ENCODE measurements at regions not wholly inside any gene's neighbourhood (a gene's known extent, or its start where the extent isn't known, plus 50 kb on each side); places are given as distances from the start of the nearest gene placed in this dataset.

GRCh38 chrX:28225513-28225912 lies 244.3 kb upstream of the DCAF8L1 start:
- Histone ChIP-seq H3K23ac (ENCODE audit: low read length in 2 of 2) (no peak overlapping the region), H3K4ac (ENCODE audit: low read depth in 1 of 2, low read length in 2 of 2) (no peak overlapping the region)

GRCh38 chrX:28223991-28224390 lies 242.7 kb upstream of the DCAF8L1 start:
- Histone ChIP-seq H3K9me3 (ENCODE audit: control insufficient read depth, low read length) (no peaks in the 10 kb centered on the region), H4K91ac (ENCODE audit: low read length) (no peak overlapping the region), H3K9ac (ENCODE audit: low read length) (no peak overlapping the region), H4K8ac (ENCODE audit: low read length) (no peak overlapping the region), H2BK12ac (ENCODE audit: low read length in 2 of 2) (no peak overlapping the region), H3K79me1 (replicated peaks; ENCODE audit: low read length, poor library complexity, severe bottlenecking) (no peaks in the 10 kb centered on the region), H3K27me3 (ENCODE audit: control insufficient read depth in 1 of 2, insufficient read depth in 1 of 2, low read length in 2 of 2) (no peaks in the 10 kb centered on the region), H2BK15ac (ENCODE audit: low read depth, poor library complexity, severe bottlenecking) (no peak overlapping the region), H3K14ac (ENCODE audit: low read length in 2 of 2) (no peak overlapping the region), H2BK5ac (ENCODE audit: low read depth, low read length, poor library complexity, severe bottlenecking) (no peak overlapping the region), H3K23ac (ENCODE audit: low read length in 2 of 2) (no peak overlapping the region), H3K4me1 (ENCODE audit: control insufficient read depth, insufficient read depth, low read depth, low read length) (no peaks in the 10 kb centered on the region), H3K36me3 (ENCODE audit: control insufficient read depth in 1 of 2, insufficient read depth in 2 of 2, low read depth in 1 of 2, low read length in 2 of 2) (no peaks in the 10 kb centered on the region), H3K27ac (ENCODE audit: low read length, poor library complexity, severe bottlenecking) (no peak overlapping the region), H3K4me2 (ENCODE audit: low read length, poor library complexity, severe bottlenecking) (no peak overlapping the region), H2AFZ (ENCODE audit: low read depth, low read length) (no peak overlapping the region), H3K4ac (ENCODE audit: low read depth in 1 of 2, low read length in 2 of 2) (no peak overlapping the region), H2AK5ac (ENCODE audit: low read length, severe bottlenecking) (no peak overlapping the region), H3K18ac (ENCODE audit: low read depth in 1 of 2, low read length in 2 of 2) (no peak overlapping the region), H2BK120ac (ENCODE audit: low read depth, low read length) (no peak overlapping the region), H3K4me3 (ENCODE audit: insufficient read depth in 1 of 2, low read depth in 1 of 2, low read length in 2 of 2) (no peak overlapping the region)
- DNase-seq: no peak
- no CpG with 5 or more reads among the region's 3 CpGs for WGBS

More at GRCh38 chrX:28225513-28225912, 244.3 kb upstream of the DCAF8L1 start:
- Histone ChIP-seq H2BK12ac (ENCODE audit: low read length in 2 of 2) (no peak overlapping the region), H3K9ac (ENCODE audit: low read length) (no peak overlapping the region), H3K18ac (ENCODE audit: low read depth in 1 of 2, low read length in 2 of 2) (no peak overlapping the region), H3K36me3 (ENCODE audit: control insufficient read depth in 1 of 2, insufficient read depth in 2 of 2, low read depth in 1 of 2, low read length in 2 of 2) (no peaks in the 10 kb centered on the region), H2BK120ac (ENCODE audit: low read depth, low read length) (no peak overlapping the region), H3K4me3 (ENCODE audit: insufficient read depth in 1 of 2, low read depth in 1 of 2, low read length in 2 of 2) (no peak overlapping the region), H3K14ac (ENCODE audit: low read length in 2 of 2) (no peak overlapping the region), H2AFZ (ENCODE audit: low read depth, low read length) (no peak overlapping the region), H3K27ac (ENCODE audit: low read length, poor library complexity, severe bottlenecking) (no peak overlapping the region), H4K91ac (ENCODE audit: low read length) (no peak overlapping the region), H4K8ac (ENCODE audit: low read length) (no peak overlapping the region), H3K79me1 (replicated peaks; ENCODE audit: low read length, poor library complexity, severe bottlenecking) (no peaks in the 10 kb centered on the region), H2BK5ac (ENCODE audit: low read depth, low read length, poor library complexity, severe bottlenecking) (no peak overlapping the region), H2AK5ac (ENCODE audit: low read length, severe bottlenecking) (no peak overlapping the region), H3K4me2 (ENCODE audit: low read length, poor library complexity, severe bottlenecking) (no peak overlapping the region), H2BK15ac (ENCODE audit: low read depth, poor library complexity, severe bottlenecking) (no peak overlapping the region), H3K4me1 (ENCODE audit: control insufficient read depth, insufficient read depth, low read depth, low read length) (no peaks in the 10 kb centered on the region), H3K9me3 (ENCODE audit: control insufficient read depth, low read length) (no peaks in the 10 kb centered on the region), H3K27me3 (ENCODE audit: control insufficient read depth in 1 of 2, insufficient read depth in 1 of 2, low read length in 2 of 2) (no peaks in the 10 kb centered on the region)
- DNase-seq: no peak
- WGBS: 87% methylated on average over 1 of the region's 1 CpG

- Histone ChIP-seq H3K4me2 (ENCODE audit: low read length, poor library complexity, severe bottlenecking) (no peak overlapping the region), H3K9ac (ENCODE audit: low read length) (no peak overlapping the region), H2BK12ac (ENCODE audit: low read length in 2 of 2) (no peak overlapping the region), H3K14ac (ENCODE audit: low read length in 2 of 2) (no peak overlapping the region), H2BK15ac (ENCODE audit: low read depth, poor library complexity, severe bottlenecking) (no peak overlapping the region), H3K4ac (ENCODE audit: low read depth in 1 of 2, low read length in 2 of 2) (no peak overlapping the region), H4K91ac (ENCODE audit: low read length) (no peak overlapping the region), H3K4me1 (ENCODE audit: control insufficient read depth, insufficient read depth, low read depth, low read length) (no peaks in the 10 kb centered on the region), H3K36me3 (ENCODE audit: control insufficient read depth in 1 of 2, insufficient read depth in 2 of 2, low read depth in 1 of 2, low read length in 2 of 2) (no peaks in the 10 kb centered on the region), H3K18ac (ENCODE audit: low read depth in 1 of 2, low read length in 2 of 2) (no peak overlapping the region), H3K79me1 (replicated peaks; ENCODE audit: low read length, poor library complexity, severe bottlenecking) (no peaks in the 10 kb centered on the region), H4K8ac (ENCODE audit: low read length) (no peak overlapping the region), H2AK5ac (ENCODE audit: low read length, severe bottlenecking) (no peak overlapping the region), H3K23ac (ENCODE audit: low read length in 2 of 2) (no peak overlapping the region), H2BK120ac (ENCODE audit: low read depth, low read length) (no peak overlapping the region), H3K9me3 (ENCODE audit: control insufficient read depth, low read length) (no peaks in the 10 kb centered on the region), H3K27me3 (ENCODE audit: control insufficient read depth in 1 of 2, insufficient read depth in 1 of 2, low read length in 2 of 2) (no peaks in the 10 kb centered on the region), H3K4me3 (ENCODE audit: insufficient read depth in 1 of 2, low read depth in 1 of 2, low read length in 2 of 2) (no peak overlapping the region), H3K27ac (ENCODE audit: low read length, poor library complexity, severe bottlenecking) (no peak overlapping the region), H2BK5ac (ENCODE audit: low read depth, low read length, poor library complexity, severe bottlenecking) (no peak overlapping the region), H2AFZ (ENCODE audit: low read depth, low read length) (no peak overlapping the region)
- DNase-seq: no peak
- 90% methylated on average over 4 of the region's 5 CpGs for WGBS
These were observed 242.2 kb upstream of the DCAF8L1 start for GRCh38 chrX:28223469-28223868.

GRCh38 chrX:28205905-28206304 lies 224.7 kb upstream of the DCAF8L1 start:
- Histone ChIP-seq H3K4me2 (ENCODE audit: low read length, poor library complexity, severe bottlenecking) (no peak overlapping the region), H3K9me3 (ENCODE audit: control insufficient read depth, low read length) (no peaks in the 10 kb centered on the region), H3K23ac (ENCODE audit: low read length in 2 of 2) (no peak overlapping the region), H2AFZ (ENCODE audit: low read depth, low read length) (no peak overlapping the region), H3K4me1 (ENCODE audit: control insufficient read depth, insufficient read depth, low read depth, low read length) (no peaks in the 10 kb centered on the region), H3K27ac (ENCODE audit: low read length, poor library complexity, severe bottlenecking) (no peak overlapping the region), H2BK12ac (ENCODE audit: low read length in 2 of 2) (no peak overlapping the region), H3K9ac (ENCODE audit: low read length) (no peak overlapping the region), H3K14ac (ENCODE audit: low read length in 2 of 2) (no peak overlapping the region), H3K79me1 (replicated peaks; ENCODE audit: low read length, poor library complexity, severe bottlenecking) (no peaks in the 10 kb centered on the region), H2BK120ac (ENCODE audit: low read depth, low read length) (no peak overlapping the region), H3K4me3 (ENCODE audit: insufficient read depth in 1 of 2, low read depth in 1 of 2, low read length in 2 of 2) (no peak overlapping the region), H3K4ac (ENCODE audit: low read depth in 1 of 2, low read length in 2 of 2) (no peak overlapping the region), H3K27me3 (ENCODE audit: control insufficient read depth in 1 of 2, insufficient read depth in 1 of 2, low read length in 2 of 2) (no peaks in the 10 kb centered on the region), H3K18ac (ENCODE audit: low read depth in 1 of 2, low read length in 2 of 2) (no peak overlapping the region), H3K36me3 (ENCODE audit: control insufficient read depth in 1 of 2, insufficient read depth in 2 of 2, low read depth in 1 of 2, low read length in 2 of 2) (no peaks in the 10 kb centered on the region), H2BK5ac (ENCODE audit: low read depth, low read length, poor library complexity, severe bottlenecking) (no peak overlapping the region), H2AK5ac (ENCODE audit: low read length, severe bottlenecking) (no peak overlapping the region), H4K8ac (ENCODE audit: low read length) (no peak overlapping the region), H2BK15ac (ENCODE audit: low read depth, poor library complexity, severe bottlenecking) (no peak overlapping the region), H4K91ac (ENCODE audit: low read length) (no peak overlapping the region)
- DNase-seq: no peak
- 87% methylated on average over 2 of the region's 2 CpGs for WGBS

Data from mesenchymal stem cell (in vitro differentiated cells and primary cell).